Neuronal stem cell (in vitro differentiated cells): ENCODE measurements at regions not wholly inside any gene's neighbourhood (a gene's known extent, or its start where the extent isn't known, plus 50 kb on each side); places are given as distances from the start of the nearest gene placed in this dataset.

Experiments
- DNase-seq: peaks from one replicate; pipeline ENCODE4 v3.0.0-alpha.2; 2013; ENCODE audit warnings: low spot score
- H2AFZ ChIP-seq: one replicate; pipeline ENCODE4 v1.6.1; 2013; ENCODE audit warnings: mild to moderate bottlenecking, low read length, inconsistent platforms
- H2AK5ac ChIP-seq: 2 replicates; pipeline ENCODE4 v1.6.1; 2013; ENCODE audit warnings: low read depth, mild to moderate bottlenecking, inconsistent platforms, low read length, moderate library complexity, mixed read lengths
- H2BK120ac ChIP-seq: 2 replicates; pipeline ENCODE4 v1.6.1; 2013; ENCODE audit warnings: low read depth, mild to moderate bottlenecking, inconsistent platforms, low read length, moderate library complexity, mixed read lengths
- H2BK12ac ChIP-seq: one replicate; pipeline ENCODE4 v1.6.1; 2013; ENCODE audit warnings: low read length, inconsistent platforms
- H2BK15ac ChIP-seq: 2 replicates; pipeline ENCODE4 v1.6.1; 2013; ENCODE audit warnings: mild to moderate bottlenecking, low read length, inconsistent platforms, mixed read lengths
- H2BK5ac ChIP-seq: one replicate; pipeline ENCODE4 v1.6.1; 2013; ENCODE audit warnings: inconsistent platforms, mild to moderate bottlenecking, low read length, moderate library complexity
- H3K14ac ChIP-seq: one replicate; pipeline ENCODE4 v1.6.1; 2013; ENCODE audit warnings: low read length, inconsistent platforms
- H3K18ac ChIP-seq: 2 replicates; pipeline ENCODE4 v1.6.1; 2013; ENCODE audit warnings: low read length, inconsistent platforms
- H3K23ac ChIP-seq: 2 replicates; pipeline ENCODE4 v1.6.1; 2013; ENCODE audit warnings: low read depth, mild to moderate bottlenecking, mixed read lengths, low read length, inconsistent platforms; ENCODE audit not compliant: poor library complexity
- H3K27ac ChIP-seq: replicated peaks from 3 replicates; pipeline ENCODE4 v1.5.1; 2013; ENCODE audit warnings: low read length, inconsistent platforms
- H3K27me3 ChIP-seq, 3 experiments: 2 replicates each; pipeline ENCODE4 v1.6.1; 2013; ENCODE audit warnings: low read length in 3 of 3, mild to moderate bottlenecking in 2 of 3, inconsistent platforms in 1 of 3, low read depth in 1 of 3, mixed read lengths in 1 of 3, moderate library complexity in 1 of 3; ENCODE audit not compliant: control insufficient read depth in 3 of 3, insufficient read depth in 3 of 3
- H3K36me3 ChIP-seq, 2 donors: replicated peaks in 1 of 2; 2 replicates each; pipeline ENCODE4 v1.6.1; 2013; ENCODE audit warnings: low read length in 2 of 2; ENCODE audit not compliant: control insufficient read depth in 2 of 2, insufficient read depth in 2 of 2
- H3K4ac ChIP-seq: 2 replicates; pipeline ENCODE4 v1.6.1; 2013; ENCODE audit warnings: inconsistent platforms, mild to moderate bottlenecking, low read length, moderate library complexity
- H3K4me1 ChIP-seq, 2 donors: 1 replicate in 1 of 2; 2 replicates in 1 of 2; pipeline ENCODE4 v1.6.1; 2013; ENCODE audit warnings: low read length in 2 of 2, low read depth in 1 of 2; ENCODE audit not compliant: control insufficient read depth in 2 of 2, insufficient read depth in 1 of 2
- H3K4me2 ChIP-seq: one replicate; pipeline ENCODE4 v1.6.1; 2013; ENCODE audit warnings: mild to moderate bottlenecking, low read length, inconsistent platforms; ENCODE audit not compliant: insufficient read depth, poor library complexity, severe bottlenecking
- H3K4me3 ChIP-seq, 2 donors: 2 replicates each; pipeline ENCODE4 v1.5.1; 2013; ENCODE audit warnings: low read length in 2 of 2, mild to moderate bottlenecking in 2 of 2, inconsistent platforms in 1 of 2, moderate library complexity in 1 of 2
- H3K79me1 ChIP-seq: one replicate; pipeline ENCODE4 v1.6.1; 2013; ENCODE audit warnings: low read depth, mild to moderate bottlenecking, inconsistent platforms, low read length, moderate library complexity
- H3K9ac ChIP-seq: one replicate; pipeline ENCODE4 v1.6.1; 2013; ENCODE audit warnings: mild to moderate bottlenecking, low read depth, low read length, inconsistent platforms; ENCODE audit not compliant: poor library complexity
- H3K9me3 ChIP-seq, 2 donors: replicated peaks in 1 of 2; 2 replicates each; pipeline versions ENCODE3 to v1.6.1; 2013; ENCODE audit warnings: low read length in 2 of 2, mild to moderate bottlenecking in 2 of 2, inconsistent platforms in 1 of 2, low read depth in 1 of 2, mixed read lengths in 1 of 2, moderate library complexity in 1 of 2; ENCODE audit not compliant: control insufficient read depth in 2 of 2, insufficient read depth in 1 of 2
- H4K8ac ChIP-seq: one replicate; pipeline ENCODE4 v1.6.1; 2013; ENCODE audit warnings: low read depth, mild to moderate bottlenecking, inconsistent platforms, low read length, moderate library complexity
- H4K91ac ChIP-seq: one replicate; pipeline ENCODE4 v1.6.1; 2013; ENCODE audit warnings: low read length, low read depth, mild to moderate bottlenecking, inconsistent platforms; ENCODE audit not compliant: poor library complexity
- WGBS, 2 donors: extraction: QIAGEN DNeasy Blood & Tissue Kit; methylation state at CpG; one replicate each; pipeline ENCODE4 v1.1.7; 2013; ENCODE audit warnings: missing lambda C conversion rate in 2 of 2, mixed read lengths in 1 of 2; ENCODE audit not compliant: insufficient read length in 2 of 2, insufficient replicate concordance in 1 of 2; ENCODE audit errors: extremely low coverage in 2 of 2; 5-methylcytosine and 5-hydroxymethylcytosine counted together

- Histone ChIP-seq H3K4me1 (no peaks in the 10 kb centered on the region), H3K4ac (no peak overlapping the region), H3K36me3 (no peaks in the 10 kb centered on the region), H4K8ac (no peak overlapping the region), H2BK5ac (no peak overlapping the region), H3K4me3 (no peak overlapping the region), H3K14ac (no peak overlapping the region), H2AFZ (no peak overlapping the region), H2AK5ac (no peak overlapping the region), H3K9me3 (peaks cover 0 to 2% of the 10 kb centered on the region in 2 donors), H3K27ac (no peak overlapping the region), H4K91ac (no peak overlapping the region), H3K23ac (no peak overlapping the region), H3K27me3 (peaks cover 0 to 9% (median 0%) of the 10 kb centered on the region in 3 experiments), H3K18ac (no peak overlapping the region), H3K4me2 (no peak overlapping the region), H3K79me1 (no peaks in the 10 kb centered on the region), H2BK12ac (no peak overlapping the region), H2BK15ac (no peak overlapping the region), H2BK120ac (no peak overlapping the region), H3K9ac (no peak overlapping the region)
- DNase-seq = no peak
- WGBS, 2 donors = no CpG with 5 or more reads among the region's 4 CpGs
Observed at GRCh38 chr1:157201767-157202166, 63.6 kb upstream of the ETV3 start.

GRCh38 chr1:157200451-157200850 is 62.3 kb upstream of the ETV3 start:
- Histone ChIP-seq H2AFZ (no peak overlapping the region), H3K14ac (no peak overlapping the region), H2BK5ac (no peak overlapping the region), H2BK15ac (no peak overlapping the region), H2BK120ac (no peak overlapping the region), H3K23ac (no peak overlapping the region), H3K79me1 (no peaks in the 10 kb centered on the region), H3K4ac (no peak overlapping the region), H3K9me3 (peaks cover 0 to 2% of the 10 kb centered on the region in 2 donors), H2BK12ac (no peak overlapping the region), H3K27me3 (peaks cover 0 to 14% (median 0%) of the 10 kb centered on the region in 3 experiments), H3K4me3 (no peak overlapping the region), H2AK5ac (no peak overlapping the region), H3K9ac (no peak overlapping the region), H4K91ac (no peak overlapping the region), H3K4me1 (no peaks in the 10 kb centered on the region), H3K36me3 (no peaks in the 10 kb centered on the region), H3K18ac (no peak overlapping the region), H3K4me2 (no peak overlapping the region), H3K27ac (no peak overlapping the region), H4K8ac (no peak overlapping the region)
- no peak for DNase-seq
- no CpG with 5 or more reads among the region's 8 CpGs for WGBS, 2 donors

GRCh38 chr1:157199421-157199755 is 61.2 kb upstream of the ETV3 start:
- H4K8ac ChIP-seq = no peak overlapping the region
- H4K91ac ChIP-seq = no peak overlapping the region
- H3K9ac ChIP-seq = no peak overlapping the region
- no peak overlapping the region for H2AFZ ChIP-seq
- H3K9me3 ChIP-seq = peaks cover 0 to 2% of the 10 kb centered on the region in 2 donors
- peak overlapping the region; percentile 15 for H2AK5ac ChIP-seq
- no peak overlapping the region for H2BK12ac ChIP-seq
- no peak overlapping the region for H3K4ac ChIP-seq
- no peak for DNase-seq
- H3K27me3 ChIP-seq = peaks cover 0 to 14% (median 0%) of the 10 kb centered on the region in 3 experiments
- H2BK15ac ChIP-seq = peak overlapping the region; percentile 70
- peak overlapping the region; percentile 34 for H2BK120ac ChIP-seq
- no peaks in the 10 kb centered on the region for H3K4me1 ChIP-seq
- no peak overlapping the region for H3K4me3 ChIP-seq
- no peaks in the 10 kb centered on the region for H3K36me3 ChIP-seq
- H3K79me1 ChIP-seq = no peaks in the 10 kb centered on the region
- H3K4me2 ChIP-seq = no peak overlapping the region
- peak overlapping the region; percentile 46 for H3K18ac ChIP-seq
- no peak overlapping the region for H3K27ac ChIP-seq
- WGBS, 2 donors = no CpG with 5 or more reads among the region's 3 CpGs
- no peak overlapping the region for H2BK5ac ChIP-seq
- H3K14ac ChIP-seq = peak overlapping the region; percentile 95
- no peak overlapping the region for H3K23ac ChIP-seq

GRCh38 chr1:157198619-157199420 is 60.6 kb upstream of the ETV3 start:
- Histone ChIP-seq H3K4me2 (no peak overlapping the region), H2AK5ac (peak overlapping the region; percentile 15), H2AFZ (no peak overlapping the region), H3K4ac (no peak overlapping the region), H3K79me1 (no peaks in the 10 kb centered on the region), H2BK5ac (no peak overlapping the region), H3K23ac (no peak overlapping the region), H3K36me3 (no peaks in the 10 kb centered on the region), H3K9me3 (peaks cover 0 to 2% of the 10 kb centered on the region in 2 donors), H4K8ac (no peak overlapping the region), H3K4me1 (no peaks in the 10 kb centered on the region), H3K14ac (no peak overlapping the region), H3K27ac (no peak overlapping the region), H2BK15ac (peak overlapping the region; percentile 70), H2BK12ac (no peak overlapping the region), H3K18ac (no peak overlapping the region), H3K4me3 (no peak overlapping the region), H2BK120ac (peak overlapping the region; percentile 34), H4K91ac (no peak overlapping the region), H3K9ac (no peak overlapping the region), H3K27me3 (peaks cover 0 to 14% (median 0%) of the 10 kb centered on the region in 3 experiments)
- no CpG with 5 or more reads among the region's 8 CpGs for WGBS, 2 donors
- no peak for DNase-seq
